GM12872 (cell line): ENCODE measurements at regions not wholly inside any gene's neighbourhood (a gene's known extent, or its start where the extent isn't known, plus 50 kb on each side); places are given as distances from the start of the nearest gene placed in this dataset.

ENCODE experiments used
- TF ChIP-seq, protein P1 (sequence below): IDR thresholded peaks from 3 replicates; pipeline ENCODE4 v1.5.1; 2011; ENCODE audit warnings: low read depth, mild to moderate bottlenecking, low read length, moderate library complexity; ENCODE audit not compliant: insufficient read depth

DNA sequence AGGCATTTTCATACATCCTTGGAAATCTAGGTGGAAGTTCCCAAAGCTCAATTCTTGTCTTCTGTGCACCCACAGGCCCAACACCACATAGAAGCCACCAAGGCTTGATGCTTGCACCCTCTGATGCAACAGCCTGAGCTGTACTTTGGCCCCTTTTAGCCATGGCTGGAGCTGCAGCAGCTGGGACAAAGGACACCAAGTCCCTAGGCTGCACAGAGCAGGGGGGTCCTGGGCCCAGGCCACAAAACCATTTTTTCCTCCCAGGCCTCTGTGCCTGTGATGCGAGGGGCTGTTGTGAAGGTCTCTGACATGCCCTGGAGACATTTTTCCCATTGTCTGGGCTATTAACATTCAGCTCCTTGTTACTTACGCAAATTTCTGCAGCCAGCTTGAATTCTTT, 124.0 kb upstream of the S100G start:
- TF ChIP-seq, protein P1, sequence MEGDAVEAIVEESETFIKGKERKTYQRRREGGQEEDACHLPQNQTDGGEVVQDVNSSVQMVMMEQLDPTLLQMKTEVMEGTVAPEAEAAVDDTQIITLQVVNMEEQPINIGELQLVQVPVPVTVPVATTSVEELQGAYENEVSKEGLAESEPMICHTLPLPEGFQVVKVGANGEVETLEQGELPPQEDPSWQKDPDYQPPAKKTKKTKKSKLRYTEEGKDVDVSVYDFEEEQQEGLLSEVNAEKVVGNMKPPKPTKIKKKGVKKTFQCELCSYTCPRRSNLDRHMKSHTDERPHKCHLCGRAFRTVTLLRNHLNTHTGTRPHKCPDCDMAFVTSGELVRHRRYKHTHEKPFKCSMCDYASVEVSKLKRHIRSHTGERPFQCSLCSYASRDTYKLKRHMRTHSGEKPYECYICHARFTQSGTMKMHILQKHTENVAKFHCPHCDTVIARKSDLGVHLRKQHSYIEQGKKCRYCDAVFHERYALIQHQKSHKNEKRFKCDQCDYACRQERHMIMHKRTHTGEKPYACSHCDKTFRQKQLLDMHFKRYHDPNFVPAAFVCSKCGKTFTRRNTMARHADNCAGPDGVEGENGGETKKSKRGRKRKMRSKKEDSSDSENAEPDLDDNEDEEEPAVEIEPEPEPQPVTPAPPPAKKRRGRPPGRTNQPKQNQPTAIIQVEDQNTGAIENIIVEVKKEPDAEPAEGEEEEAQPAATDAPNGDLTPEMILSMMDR = no peak

DNA sequence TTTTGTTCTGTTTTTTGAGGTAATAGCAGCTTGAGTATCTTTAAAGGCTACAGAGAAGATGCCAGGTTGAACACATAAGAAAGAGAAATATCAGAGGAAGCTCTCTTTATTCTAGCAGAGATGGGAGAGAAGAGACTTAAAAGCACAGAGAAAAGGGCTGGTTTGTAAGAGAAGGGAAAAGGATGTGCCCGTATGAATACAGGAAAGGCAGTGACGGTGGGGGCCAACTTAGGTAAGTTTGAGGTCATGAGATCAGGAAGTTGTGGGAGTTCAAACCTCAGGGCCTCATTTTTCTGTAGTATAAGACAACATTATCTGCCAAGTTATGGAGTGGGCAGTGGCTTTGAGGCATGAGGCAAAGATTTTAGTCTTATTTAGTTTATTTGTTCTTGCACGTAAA, 121.3 kb upstream of the S100G start:
- TF ChIP-seq, protein P1 = no peak
